MM.1S (cell line): ENCODE measurements at regions not wholly inside any gene's neighbourhood (a gene's known extent, or its start where the extent isn't known, plus 50 kb on each side); places are given as distances from the start of the nearest gene placed in this dataset.

Experiments
- DNase-seq: peaks from one replicate; pipeline ENCODE4 v3.0.0-alpha.2; 2015
- H2AFZ ChIP-seq: fragments of 300-600 bp; sonication (generic); 2 replicates; pipeline ENCODE4 v1.6.0; 2016; ENCODE audit warnings: antibody characterized with exemption, low read length
- H3F3A ChIP-seq: fragments of 300-600 bp; sonication (generic); 2 replicates; pipeline ENCODE4 v1.6.1; 2016; ENCODE audit warnings: mild to moderate bottlenecking, antibody characterized with exemption, low read length, moderate library complexity, mixed read lengths; ENCODE audit not compliant: insufficient read depth
- H3K27ac ChIP-seq: fragments of 300-600 bp; sonication (generic); 2 replicates; pipeline ENCODE4 v1.5.1; 2016; ENCODE audit warnings: mild to moderate bottlenecking, low read length
- H3K27me3 ChIP-seq: fragments of 300-600 bp; sonication (generic); replicated peaks from 2 replicates; pipeline ENCODE4 v1.6.0; 2016; ENCODE audit warnings: low read length; ENCODE audit not compliant: insufficient read depth
- H3K36me3 ChIP-seq: fragments of 300-600 bp; sonication (generic); replicated peaks from 2 replicates; pipeline ENCODE4 v1.6.1; 2016; ENCODE audit warnings: mild to moderate bottlenecking, low read length, mixed read lengths; ENCODE audit not compliant: insufficient read depth
- H3K4me1 ChIP-seq: fragments of 300-600 bp; sonication (generic); 2 replicates; pipeline ENCODE4 v1.6.1; 2016; ENCODE audit warnings: low read length, mixed read lengths
- H3K4me2 ChIP-seq: fragments of 300-600 bp; sonication (generic); 2 replicates; pipeline ENCODE4 v1.6.0; 2016; ENCODE audit warnings: low read depth, low read length
- H3K4me3 ChIP-seq: fragments of 300-600 bp; sonication (generic); 2 replicates; pipeline ENCODE4 v1.5.1; 2016; ENCODE audit warnings: low read length, mixed read lengths
- H3K79me2 ChIP-seq: fragments of 300-600 bp; sonication (generic); 2 replicates; pipeline ENCODE4 v1.6.1; 2016; ENCODE audit warnings: mixed run types, low read length, mixed read lengths
- H3K9ac ChIP-seq: fragments of 300-600 bp; sonication (generic); 2 replicates; pipeline ENCODE4 v1.6.1; 2016; ENCODE audit warnings: low read length, mixed read lengths
- H3K9me2 ChIP-seq: fragments of 300-600 bp; sonication (generic); replicated peaks from 2 replicates; pipeline ENCODE4 v1.6.1; 2016; ENCODE audit warnings: mild to moderate bottlenecking, low read length, mixed read lengths; ENCODE audit not compliant: insufficient read depth
- H3K9me3 ChIP-seq: fragments of 300-600 bp; sonication (generic); replicated peaks from 2 replicates; pipeline ENCODE4 v1.6.1; 2016; ENCODE audit warnings: mild to moderate bottlenecking, low read length, mixed read lengths; ENCODE audit not compliant: insufficient read depth
- H4K20me1 ChIP-seq: fragments of 300-600 bp; sonication (generic); 2 replicates; pipeline ENCODE4 v1.6.1; 2016; ENCODE audit warnings: mild to moderate bottlenecking, low read length, moderate library complexity, mixed read lengths; ENCODE audit not compliant: insufficient read depth
- EZH2 ChIP-seq: fragments of 300-600 bp; sonication (generic); optimal IDR thresholded peaks from 2 replicates; pipeline ENCODE3; 2017; ENCODE audit warnings: low read depth, mild to moderate bottlenecking, antibody characterized with exemption, low read length, mixed read lengths
- EZH2phosphoT487 ChIP-seq: fragments of 300-600 bp; sonication (generic); IDR thresholded peaks from 2 replicates; pipeline ENCODE4 v1.6.1; 2018; ENCODE audit warnings: antibody characterized with exemption, low read length
- TF ChIP-seq, protein P1 (sequence below): fragments of 300-600 bp; sonication (generic); IDR thresholded peaks from 2 replicates; pipeline ENCODE4 v1.5.1; 2016; ENCODE audit warnings: antibody characterized with exemption, low read length, mixed read lengths

DNA sequence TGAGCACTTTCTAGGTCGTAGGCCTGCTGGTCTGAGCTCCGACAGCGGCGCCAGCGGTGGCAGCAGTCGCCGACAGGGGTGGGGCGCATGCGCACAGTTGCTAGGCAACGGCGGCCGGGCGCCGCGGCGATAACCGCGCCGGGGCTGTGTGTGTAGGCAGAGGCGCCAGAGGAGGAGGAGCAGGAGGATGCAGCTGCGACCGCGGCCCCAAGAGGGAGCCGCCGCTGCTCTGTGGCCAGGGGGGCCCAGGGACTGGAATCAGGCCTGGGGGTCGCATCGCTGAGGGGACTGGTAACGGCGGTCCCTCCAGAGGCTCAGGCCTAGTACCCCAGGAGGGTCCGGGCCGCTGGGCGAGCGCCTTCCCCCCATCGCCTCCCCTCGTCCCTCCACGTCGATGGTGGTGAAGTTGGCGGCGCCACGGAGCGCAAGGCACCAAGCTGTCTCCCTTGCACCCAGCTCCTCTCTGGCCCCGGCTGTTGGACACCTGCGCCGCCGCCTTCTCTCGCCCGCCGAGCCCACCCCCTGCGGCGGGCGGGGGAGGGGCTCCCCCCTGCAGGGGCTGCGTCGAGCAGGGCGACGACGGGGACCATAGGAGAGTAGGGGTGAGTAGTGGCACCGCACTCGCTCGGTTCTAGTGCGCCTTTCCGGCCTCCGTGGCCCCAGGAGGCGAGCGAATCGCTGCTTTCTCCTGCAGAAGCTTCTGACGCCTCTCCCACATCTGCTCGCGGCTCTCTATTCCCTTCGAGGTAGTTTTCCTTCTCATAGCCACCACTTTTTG lies 58.6 kb upstream of the ZC4H2 start, which contains the start of gene ZC3H12B:
Gene ZC3H12B, plus strand, starts transcription at position 159 of the 778 bp plus-strand sequence.
- Histone ChIP-seq H3K4me2 (peak within 1 kb of the TSS; percentile 56), H2AFZ (peak within 1 kb of the TSS; percentile 62)

DNA sequence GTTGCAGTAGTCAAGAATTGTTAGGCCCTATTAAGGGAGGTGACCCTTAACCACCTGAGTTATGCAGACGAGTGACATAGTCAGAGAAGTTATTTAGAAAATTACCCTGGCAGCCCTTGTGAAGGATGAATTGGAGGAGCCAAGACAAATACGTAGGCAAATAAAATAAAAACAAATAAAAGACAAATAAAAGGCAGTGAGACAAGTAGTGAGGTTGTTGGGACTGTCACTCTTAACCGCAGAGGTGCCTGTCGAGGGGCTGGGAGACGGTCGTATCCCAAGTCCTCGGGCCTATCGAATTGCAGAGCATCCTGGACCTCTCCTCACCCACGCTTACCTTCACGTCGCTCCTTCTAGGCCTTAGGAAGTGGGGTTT lies 58.0 kb upstream of the ZC4H2 start:
- Histone ChIP-seq H4K20me1 (no peaks in the 10 kb centered on the region), H3K4me2 (peak overlapping the region; percentile 54; the same call in 1 of the 2 replicates), H3K9ac (peak overlapping the region; percentile 4; the same call in 1 of the 2 replicates), H3F3A (no peaks in the 10 kb centered on the region; the same call in 1 of the 2 replicates), H2AFZ (peak overlapping the region; percentile 62; the same call in 1 of the 2 replicates), H3K79me2 (peaks cover 7% of the 10 kb centered on the region; the same call in 1 of the 2 replicates), H3K9me2 (no peaks in the 10 kb centered on the region), H3K36me3 (no peaks in the 10 kb centered on the region), H3K4me1 (no peaks in the 10 kb centered on the region), H3K27ac (peak overlapping the region; percentile 60; the same call in 1 of the 2 replicates), H3K9me3 (no peaks in the 10 kb centered on the region), H3K4me3 (peak overlapping the region; percentile 76), H3K27me3 (no peaks in the 10 kb centered on the region)
- TF ChIP-seq EZH2phosphoT487 (no peak), EZH2 (no peak)
- TF ChIP-seq, protein P1, sequence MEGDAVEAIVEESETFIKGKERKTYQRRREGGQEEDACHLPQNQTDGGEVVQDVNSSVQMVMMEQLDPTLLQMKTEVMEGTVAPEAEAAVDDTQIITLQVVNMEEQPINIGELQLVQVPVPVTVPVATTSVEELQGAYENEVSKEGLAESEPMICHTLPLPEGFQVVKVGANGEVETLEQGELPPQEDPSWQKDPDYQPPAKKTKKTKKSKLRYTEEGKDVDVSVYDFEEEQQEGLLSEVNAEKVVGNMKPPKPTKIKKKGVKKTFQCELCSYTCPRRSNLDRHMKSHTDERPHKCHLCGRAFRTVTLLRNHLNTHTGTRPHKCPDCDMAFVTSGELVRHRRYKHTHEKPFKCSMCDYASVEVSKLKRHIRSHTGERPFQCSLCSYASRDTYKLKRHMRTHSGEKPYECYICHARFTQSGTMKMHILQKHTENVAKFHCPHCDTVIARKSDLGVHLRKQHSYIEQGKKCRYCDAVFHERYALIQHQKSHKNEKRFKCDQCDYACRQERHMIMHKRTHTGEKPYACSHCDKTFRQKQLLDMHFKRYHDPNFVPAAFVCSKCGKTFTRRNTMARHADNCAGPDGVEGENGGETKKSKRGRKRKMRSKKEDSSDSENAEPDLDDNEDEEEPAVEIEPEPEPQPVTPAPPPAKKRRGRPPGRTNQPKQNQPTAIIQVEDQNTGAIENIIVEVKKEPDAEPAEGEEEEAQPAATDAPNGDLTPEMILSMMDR, result no peak
- no peak for DNase-seq

More for the DNA sequence above, 58.6 kb upstream of the ZC4H2 start, which contains the start of gene ZC3H12B:
- H3K79me2 ChIP-seq, result peaks cover 7% of the 10 kb centered on the region; the same call in 1 of the 2 replicates
- no peaks in the 10 kb centered on the region for H4K20me1 ChIP-seq
- H3K27me3 ChIP-seq, result no peaks in the 10 kb centered on the region
- H3K4me1 ChIP-seq, result no peaks in the 10 kb centered on the region
- H3K9ac ChIP-seq, result peak within 1 kb of the TSS; percentile 62
- H3K27ac ChIP-seq, result peak within 1 kb of the TSS; percentile 60; the same call in 1 of the 2 replicates
- DNase-seq, result peak; percentile 86
- H3K9me2 ChIP-seq, result no peaks in the 10 kb centered on the region
- H3F3A ChIP-seq, result no peaks in the 10 kb centered on the region; the same call in 1 of the 2 replicates
- H3K9me3 ChIP-seq, result no peaks in the 10 kb centered on the region
- H3K36me3 ChIP-seq, result no peaks in the 10 kb centered on the region
- H3K4me3 ChIP-seq, result peak within 1 kb of the TSS; percentile 76
- no peak for TF ChIP-seq EZH2phosphoT487
- TF ChIP-seq, protein P1, result peak; percentile 51
